K562 (cell line): ENCODE measurements at regions not wholly inside any gene's neighbourhood (a gene's known extent, or its start where the extent isn't known, plus 50 kb on each side); places are given as distances from the start of the nearest gene placed in this dataset.

Experiments
- CBX2 ChIP-seq: fragments of 200-600 bp; sonication (generic); IDR thresholded peaks from one replicate; pipeline ENCODE4 v1.6.1; 2012; ENCODE audit warnings: mild to moderate bottlenecking, low read length, inconsistent platforms; ENCODE audit not compliant: insufficient read depth, poor library complexity, severe bottlenecking
- HCFC1 ChIP-seq: IDR thresholded peaks from 2 replicates; pipeline ENCODE4 v1.6.1; 2012; ENCODE audit warnings: low read depth, low read length, improper control_type of control experiment
- IFI16 ChIP-seq: fragments of 250-450 bp; sonication (Bioruptor Pico); IDR thresholded peaks from 2 replicates; pipeline ENCODE4 v2.1.2; 2022; ENCODE audit warnings: mild to moderate bottlenecking, inconsistent platforms
- TF ChIP-seq, protein P1 (sequence below): fragments of 200-600 bp; sonication (generic); IDR thresholded peaks from one replicate; pipeline ENCODE4 v1.6.1; 2012; ENCODE audit warnings: mild to moderate bottlenecking, low read depth, low read length, inconsistent platforms

DNA sequence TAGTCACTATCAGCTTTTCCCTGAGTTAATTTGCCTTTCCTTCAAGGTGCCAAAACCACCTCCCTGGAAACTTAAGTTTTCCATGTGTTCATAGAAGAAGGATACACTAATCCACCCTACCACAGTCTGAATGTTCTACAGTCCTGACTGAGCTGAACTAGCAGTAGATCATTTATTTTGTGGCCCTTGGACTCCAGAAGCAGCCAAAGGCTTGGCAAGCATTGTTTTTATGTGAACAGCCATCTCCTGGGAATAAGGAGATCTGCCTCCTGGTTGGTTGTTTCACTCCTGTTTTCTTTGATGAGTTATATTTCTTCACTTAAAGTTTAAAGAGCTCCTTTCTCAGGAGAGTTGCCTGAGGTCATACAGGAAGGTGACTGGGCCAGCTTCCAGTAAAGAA lies 634.6 kb upstream of the SOX9 start (continued):
- TF ChIP-seq IFI16 (no peak), HCFC1 (no peak), CBX2 (no peak)
- TF ChIP-seq, protein P1, sequence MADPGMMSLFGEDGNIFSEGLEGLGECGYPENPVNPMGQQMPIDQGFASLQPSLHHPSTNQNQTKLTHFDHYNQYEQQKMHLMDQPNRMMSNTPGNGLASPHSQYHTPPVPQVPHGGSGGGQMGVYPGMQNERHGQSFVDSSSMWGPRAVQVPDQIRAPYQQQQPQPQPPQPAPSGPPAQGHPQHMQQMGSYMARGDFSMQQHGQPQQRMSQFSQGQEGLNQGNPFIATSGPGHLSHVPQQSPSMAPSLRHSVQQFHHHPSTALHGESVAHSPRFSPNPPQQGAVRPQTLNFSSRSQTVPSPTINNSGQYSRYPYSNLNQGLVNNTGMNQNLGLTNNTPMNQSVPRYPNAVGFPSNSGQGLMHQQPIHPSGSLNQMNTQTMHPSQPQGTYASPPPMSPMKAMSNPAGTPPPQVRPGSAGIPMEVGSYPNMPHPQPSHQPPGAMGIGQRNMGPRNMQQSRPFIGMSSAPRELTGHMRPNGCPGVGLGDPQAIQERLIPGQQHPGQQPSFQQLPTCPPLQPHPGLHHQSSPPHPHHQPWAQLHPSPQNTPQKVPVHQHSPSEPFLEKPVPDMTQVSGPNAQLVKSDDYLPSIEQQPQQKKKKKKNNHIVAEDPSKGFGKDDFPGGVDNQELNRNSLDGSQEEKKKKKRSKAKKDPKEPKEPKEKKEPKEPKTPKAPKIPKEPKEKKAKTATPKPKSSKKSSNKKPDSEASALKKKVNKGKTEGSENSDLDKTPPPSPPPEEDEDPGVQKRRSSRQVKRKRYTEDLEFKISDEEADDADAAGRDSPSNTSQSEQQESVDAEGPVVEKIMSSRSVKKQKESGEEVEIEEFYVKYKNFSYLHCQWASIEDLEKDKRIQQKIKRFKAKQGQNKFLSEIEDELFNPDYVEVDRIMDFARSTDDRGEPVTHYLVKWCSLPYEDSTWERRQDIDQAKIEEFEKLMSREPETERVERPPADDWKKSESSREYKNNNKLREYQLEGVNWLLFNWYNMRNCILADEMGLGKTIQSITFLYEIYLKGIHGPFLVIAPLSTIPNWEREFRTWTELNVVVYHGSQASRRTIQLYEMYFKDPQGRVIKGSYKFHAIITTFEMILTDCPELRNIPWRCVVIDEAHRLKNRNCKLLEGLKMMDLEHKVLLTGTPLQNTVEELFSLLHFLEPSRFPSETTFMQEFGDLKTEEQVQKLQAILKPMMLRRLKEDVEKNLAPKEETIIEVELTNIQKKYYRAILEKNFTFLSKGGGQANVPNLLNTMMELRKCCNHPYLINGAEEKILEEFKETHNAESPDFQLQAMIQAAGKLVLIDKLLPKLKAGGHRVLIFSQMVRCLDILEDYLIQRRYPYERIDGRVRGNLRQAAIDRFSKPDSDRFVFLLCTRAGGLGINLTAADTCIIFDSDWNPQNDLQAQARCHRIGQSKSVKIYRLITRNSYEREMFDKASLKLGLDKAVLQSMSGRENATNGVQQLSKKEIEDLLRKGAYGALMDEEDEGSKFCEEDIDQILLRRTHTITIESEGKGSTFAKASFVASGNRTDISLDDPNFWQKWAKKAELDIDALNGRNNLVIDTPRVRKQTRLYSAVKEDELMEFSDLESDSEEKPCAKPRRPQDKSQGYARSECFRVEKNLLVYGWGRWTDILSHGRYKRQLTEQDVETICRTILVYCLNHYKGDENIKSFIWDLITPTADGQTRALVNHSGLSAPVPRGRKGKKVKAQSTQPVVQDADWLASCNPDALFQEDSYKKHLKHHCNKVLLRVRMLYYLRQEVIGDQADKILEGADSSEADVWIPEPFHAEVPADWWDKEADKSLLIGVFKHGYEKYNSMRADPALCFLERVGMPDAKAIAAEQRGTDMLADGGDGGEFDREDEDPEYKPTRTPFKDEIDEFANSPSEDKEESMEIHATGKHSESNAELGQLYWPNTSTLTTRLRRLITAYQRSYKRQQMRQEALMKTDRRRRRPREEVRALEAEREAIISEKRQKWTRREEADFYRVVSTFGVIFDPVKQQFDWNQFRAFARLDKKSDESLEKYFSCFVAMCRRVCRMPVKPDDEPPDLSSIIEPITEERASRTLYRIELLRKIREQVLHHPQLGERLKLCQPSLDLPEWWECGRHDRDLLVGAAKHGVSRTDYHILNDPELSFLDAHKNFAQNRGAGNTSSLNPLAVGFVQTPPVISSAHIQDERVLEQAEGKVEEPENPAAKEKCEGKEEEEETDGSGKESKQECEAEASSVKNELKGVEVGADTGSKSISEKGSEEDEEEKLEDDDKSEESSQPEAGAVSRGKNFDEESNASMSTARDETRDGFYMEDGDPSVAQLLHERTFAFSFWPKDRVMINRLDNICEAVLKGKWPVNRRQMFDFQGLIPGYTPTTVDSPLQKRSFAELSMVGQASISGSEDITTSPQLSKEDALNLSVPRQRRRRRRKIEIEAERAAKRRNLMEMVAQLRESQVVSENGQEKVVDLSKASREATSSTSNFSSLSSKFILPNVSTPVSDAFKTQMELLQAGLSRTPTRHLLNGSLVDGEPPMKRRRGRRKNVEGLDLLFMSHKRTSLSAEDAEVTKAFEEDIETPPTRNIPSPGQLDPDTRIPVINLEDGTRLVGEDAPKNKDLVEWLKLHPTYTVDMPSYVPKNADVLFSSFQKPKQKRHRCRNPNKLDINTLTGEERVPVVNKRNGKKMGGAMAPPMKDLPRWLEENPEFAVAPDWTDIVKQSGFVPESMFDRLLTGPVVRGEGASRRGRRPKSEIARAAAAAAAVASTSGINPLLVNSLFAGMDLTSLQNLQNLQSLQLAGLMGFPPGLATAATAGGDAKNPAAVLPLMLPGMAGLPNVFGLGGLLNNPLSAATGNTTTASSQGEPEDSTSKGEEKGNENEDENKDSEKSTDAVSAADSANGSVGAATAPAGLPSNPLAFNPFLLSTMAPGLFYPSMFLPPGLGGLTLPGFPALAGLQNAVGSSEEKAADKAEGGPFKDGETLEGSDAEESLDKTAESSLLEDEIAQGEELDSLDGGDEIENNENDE = no peak
